ENCODE measurements at regions not wholly inside any gene's neighbourhood (a gene's known extent, or its start where the extent isn't known, plus 50 kb on each side); places are given as distances from the start of the nearest gene placed in this dataset.

DNA sequence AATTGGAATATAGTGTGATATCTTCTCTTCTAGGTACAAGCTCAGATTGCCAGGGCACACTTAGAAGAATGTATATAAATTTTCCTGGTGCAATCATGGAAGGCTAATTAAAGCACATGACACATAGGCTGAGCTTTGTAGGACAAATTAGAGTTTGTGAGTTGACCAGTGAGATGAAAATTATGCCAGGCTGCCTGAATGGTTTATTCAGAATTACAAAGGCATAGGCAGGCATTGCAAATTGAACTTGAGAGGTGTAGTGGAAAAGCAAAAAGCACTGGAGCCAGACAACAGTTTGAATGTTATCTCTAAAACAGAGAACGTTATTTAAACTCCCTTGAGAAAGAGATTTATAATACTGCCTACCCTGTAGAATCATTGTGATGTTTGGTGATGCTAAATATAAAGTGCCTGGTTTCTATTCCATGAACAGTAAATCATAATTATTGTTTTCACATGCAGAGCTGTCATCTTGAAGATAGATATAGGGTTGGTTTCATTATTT lies 712.1 kb downstream of the TBC1D32 start:
- POLR2A ChIA-PET (ENCODE audit: unreplicated experiment): no interaction called here

More for the DNA sequence above, 712.1 kb downstream of the TBC1D32 start:
- Histone ChIP-seq H3K9ac (ENCODE audit: low read depth, low read length) (no peak overlapping the region), H4K91ac (ENCODE audit: insufficient read depth, low read depth, low read length) (no peak overlapping the region), H3K56ac (ENCODE audit: extremely low read depth, insufficient read depth, low read length) (no peak overlapping the region), H3K27me3 (ENCODE audit: control insufficient read depth, insufficient read depth, low read length) (no peaks in the 10 kb centered on the region), H3K9me3 (ENCODE audit: control insufficient read depth, insufficient read depth, low read length) (peaks cover 7% of the 10 kb centered on the region), H2BK5ac (ENCODE audit: low read depth, low read length, poor library complexity, severe bottlenecking) (no peak overlapping the region), H3K4ac (ENCODE audit: low read depth, low read length) (no peak overlapping the region), H3K27ac (ENCODE audit: insufficient read depth, low read length) (no peak overlapping the region), H3K23ac (ENCODE audit: low read depth, low read length) (no peak overlapping the region), H2AK9ac (replicated peaks; ENCODE audit: low read depth, low read length, poor library complexity) (no peak overlapping the region), H3K4me1 (ENCODE audit: control insufficient read depth, insufficient read depth, low read length) (no peaks in the 10 kb centered on the region), H3K9me1 (ENCODE audit: insufficient read depth, low read length) (no peaks in the 10 kb centered on the region), H4K5ac (ENCODE audit: low read depth, low read length) (no peak overlapping the region), H3K4me2 (ENCODE audit: low read depth, low read length) (no peak overlapping the region), H2BK120ac (ENCODE audit: low read depth, low read length) (no peak overlapping the region), H3K14ac (replicated peaks; ENCODE audit: low read depth, low read length) (no peak overlapping the region), H4K20me1 (ENCODE audit: insufficient read depth, low read length) (no peaks in the 10 kb centered on the region), H2BK15ac (ENCODE audit: low read depth, low read length) (no peak overlapping the region), H3K36me3 (ENCODE audit: control insufficient read depth, insufficient read depth, low read length) (no peaks in the 10 kb centered on the region), H3K18ac (ENCODE audit: low read depth, low read length) (no peak overlapping the region), H2AK5ac (ENCODE audit: low read depth, low read length) (no peak overlapping the region), H2AFZ (replicated peaks; ENCODE audit: low read length, poor library complexity) (no peak overlapping the region), H3K4me3 (ENCODE audit: insufficient read depth, low read depth, low read length) (no peak overlapping the region), H2BK20ac (ENCODE audit: low read depth, low read length) (no peak overlapping the region), H4K8ac (ENCODE audit: low read depth in 2 of 2, low read length in 2 of 2) (no peak overlapping the region), H3K79me1 (ENCODE audit: low read depth in 1 of 2, low read length in 2 of 2) (no peaks in the 10 kb centered on the region)
- TF ChIP-seq NFE2L2 (IDR thresholded peaks at IDR 0.05; ENCODE audit: low read depth, low read length) (no peak), CHD1 (IDR thresholded peaks at IDR 0.05; ENCODE audit: low read depth, low read length) (no peak), RCOR1 (IDR thresholded peaks at IDR 0.05; ENCODE audit: insufficient replicate concordance, low read length) (no peak), MAZ (IDR thresholded peaks at IDR 0.05; ENCODE audit: borderline replicate concordance, low read depth, low read length) (no peak), CEBPB (IDR thresholded peaks at IDR 0.05; ENCODE audit: low read depth, low read length) (no peak)
- TF ChIP-seq, protein P1, sequence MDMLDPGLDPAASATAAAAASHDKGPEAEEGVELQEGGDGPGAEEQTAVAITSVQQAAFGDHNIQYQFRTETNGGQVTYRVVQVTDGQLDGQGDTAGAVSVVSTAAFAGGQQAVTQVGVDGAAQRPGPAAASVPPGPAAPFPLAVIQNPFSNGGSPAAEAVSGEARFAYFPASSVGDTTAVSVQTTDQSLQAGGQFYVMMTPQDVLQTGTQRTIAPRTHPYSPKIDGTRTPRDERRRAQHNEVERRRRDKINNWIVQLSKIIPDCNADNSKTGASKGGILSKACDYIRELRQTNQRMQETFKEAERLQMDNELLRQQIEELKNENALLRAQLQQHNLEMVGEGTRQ (IDR thresholded peaks at IDR 0.05; ENCODE audit: low read depth, low read length): no peak
- TF ChIP-seq, protein P2, sequence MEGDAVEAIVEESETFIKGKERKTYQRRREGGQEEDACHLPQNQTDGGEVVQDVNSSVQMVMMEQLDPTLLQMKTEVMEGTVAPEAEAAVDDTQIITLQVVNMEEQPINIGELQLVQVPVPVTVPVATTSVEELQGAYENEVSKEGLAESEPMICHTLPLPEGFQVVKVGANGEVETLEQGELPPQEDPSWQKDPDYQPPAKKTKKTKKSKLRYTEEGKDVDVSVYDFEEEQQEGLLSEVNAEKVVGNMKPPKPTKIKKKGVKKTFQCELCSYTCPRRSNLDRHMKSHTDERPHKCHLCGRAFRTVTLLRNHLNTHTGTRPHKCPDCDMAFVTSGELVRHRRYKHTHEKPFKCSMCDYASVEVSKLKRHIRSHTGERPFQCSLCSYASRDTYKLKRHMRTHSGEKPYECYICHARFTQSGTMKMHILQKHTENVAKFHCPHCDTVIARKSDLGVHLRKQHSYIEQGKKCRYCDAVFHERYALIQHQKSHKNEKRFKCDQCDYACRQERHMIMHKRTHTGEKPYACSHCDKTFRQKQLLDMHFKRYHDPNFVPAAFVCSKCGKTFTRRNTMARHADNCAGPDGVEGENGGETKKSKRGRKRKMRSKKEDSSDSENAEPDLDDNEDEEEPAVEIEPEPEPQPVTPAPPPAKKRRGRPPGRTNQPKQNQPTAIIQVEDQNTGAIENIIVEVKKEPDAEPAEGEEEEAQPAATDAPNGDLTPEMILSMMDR (conservative IDR thresholded peaks at IDR 0.05; ENCODE audit: low read depth, low read length): no peak
- no TSS peak for BruUV-seq (replicated peaks)
- ATAC-seq (ENCODE audit: low read depth): no peak
- DNase-seq: no peak
- no CpG with 5 or more reads among the region's 1 CpG for whole genome bisulfite sequencing, 2 experiments (ENCODE audit: extremely low coverage in 2 of 2, insufficient read length in 1 of 2)
- CTCF ChIA-PET: no interaction called here
- in situ Hi-C loops (cut with MboI; ENCODE audit: low sequenced_read_pairs) (no loop called here), dilution Hi-C loops (cut with HindIII; ENCODE audit: low sequenced_read_pairs, unreplicated experiment) (no loop called here), intact Hi-C loops (cut with micrococcal nuclease) (no loop called here)

Measured in IMR-90 (cell line).